ENCODE measurements at regions not wholly inside any gene's neighbourhood (a gene's known extent, or its start where the extent isn't known, plus 50 kb on each side); places are given as distances from the start of the nearest gene placed in this dataset.

DNA sequence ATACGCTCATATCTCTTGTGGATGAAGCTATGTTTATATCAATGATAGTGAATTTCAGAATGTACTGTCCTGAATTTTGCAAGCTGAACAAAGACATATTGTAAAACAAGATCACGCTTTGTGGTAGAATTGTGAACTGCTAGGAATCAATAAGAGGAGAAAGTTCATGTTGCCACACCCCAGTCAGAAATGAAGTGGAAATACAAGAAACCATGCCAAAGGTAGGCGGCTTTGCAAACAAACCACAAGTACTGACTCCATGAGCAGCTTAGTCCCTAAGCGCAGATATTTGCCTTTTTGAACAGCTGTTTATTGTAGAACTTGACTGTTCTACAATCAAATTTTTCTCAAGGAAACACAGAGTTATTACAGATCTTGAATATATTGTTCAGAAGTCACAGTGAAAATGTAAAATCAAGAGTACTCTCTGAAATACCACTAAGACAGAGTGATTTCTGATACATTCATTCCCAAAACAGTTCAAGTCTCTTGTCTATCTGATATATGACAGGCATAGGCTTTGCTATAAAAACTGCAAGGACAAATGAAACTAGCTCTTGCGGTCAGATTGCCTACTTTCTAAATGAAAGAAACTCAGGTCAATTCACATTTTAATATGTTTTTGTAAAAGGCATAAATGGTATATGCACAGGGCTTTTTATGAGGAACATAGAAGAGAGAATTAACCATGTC lies 120.9 kb upstream of the CDH19 start:
- no peak for DNase-seq

DNA sequence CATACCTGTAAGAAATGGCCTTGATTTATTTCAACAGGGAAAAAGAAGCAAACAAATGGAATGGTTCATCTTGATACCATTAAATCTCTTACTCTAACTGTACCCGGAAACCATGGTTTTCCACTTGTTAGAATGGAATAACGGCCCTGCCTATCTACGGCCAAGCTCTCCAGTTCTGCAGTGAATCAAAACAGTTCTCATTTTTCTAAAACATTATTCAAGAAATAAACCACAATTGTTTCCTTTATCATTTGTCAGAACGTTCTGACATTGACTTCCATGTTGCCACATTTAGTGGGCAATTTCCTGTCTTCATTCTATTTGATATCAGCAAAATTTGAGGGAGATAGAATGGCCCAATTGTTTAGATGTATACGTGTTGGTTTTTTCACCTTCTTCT lies 118.8 kb upstream of the CDH19 start:
- DNase-seq: no peak

- DNase-seq: peak; percentile 14
These were observed 104.8 kb upstream of the CDH19 start for GRCh38 chr18:66708646-66709045.

DNA sequence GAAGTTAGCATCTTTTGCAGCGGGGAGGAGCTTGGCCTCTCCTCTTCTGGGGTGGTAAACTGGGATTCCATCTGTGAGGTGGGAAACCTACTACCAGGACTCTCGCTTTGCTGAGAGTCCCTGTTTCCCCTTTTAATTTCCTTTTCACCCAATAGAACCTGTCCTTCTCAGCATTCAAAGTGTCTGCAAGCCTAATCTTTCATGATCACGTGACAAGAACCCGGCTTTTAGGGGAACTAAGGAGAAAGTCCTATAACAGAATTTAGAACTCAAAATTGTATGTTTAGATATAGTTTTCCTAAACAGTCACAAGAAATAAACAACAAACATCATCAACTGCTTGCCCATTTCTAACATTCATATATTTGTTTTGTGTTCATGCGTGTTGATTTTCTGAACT lies 103.6 kb upstream of the CDH19 start:
- DNase-seq: no peak

DNA sequence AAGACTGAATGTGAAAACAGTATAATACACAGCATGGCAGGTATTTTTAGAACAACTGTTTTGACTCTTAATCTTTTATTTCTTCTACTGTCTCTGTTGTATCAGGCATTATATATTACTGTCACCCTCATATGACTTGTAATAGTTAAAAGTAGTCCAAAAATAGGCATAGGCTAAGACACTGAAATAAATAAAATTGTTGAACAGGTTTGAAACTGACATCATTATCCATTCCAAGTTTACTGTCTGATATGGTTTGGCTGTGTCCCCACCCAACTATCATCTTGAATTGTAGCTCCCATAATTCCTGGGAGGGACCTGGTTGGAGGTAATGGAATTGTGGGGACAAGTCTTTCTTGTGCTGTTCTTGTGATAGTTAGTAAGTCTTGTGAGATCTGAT lies 91.4 kb upstream of the CDH19 start:
- no peak for DNase-seq

GRCh38 chr18:66694852-66695251 lies 91.0 kb upstream of the CDH19 start:
- no peak for DNase-seq

- no peak for DNase-seq
These were observed 83.7 kb upstream of the CDH19 start for GRCh38 chr18:66687635-66688034.

DNA sequence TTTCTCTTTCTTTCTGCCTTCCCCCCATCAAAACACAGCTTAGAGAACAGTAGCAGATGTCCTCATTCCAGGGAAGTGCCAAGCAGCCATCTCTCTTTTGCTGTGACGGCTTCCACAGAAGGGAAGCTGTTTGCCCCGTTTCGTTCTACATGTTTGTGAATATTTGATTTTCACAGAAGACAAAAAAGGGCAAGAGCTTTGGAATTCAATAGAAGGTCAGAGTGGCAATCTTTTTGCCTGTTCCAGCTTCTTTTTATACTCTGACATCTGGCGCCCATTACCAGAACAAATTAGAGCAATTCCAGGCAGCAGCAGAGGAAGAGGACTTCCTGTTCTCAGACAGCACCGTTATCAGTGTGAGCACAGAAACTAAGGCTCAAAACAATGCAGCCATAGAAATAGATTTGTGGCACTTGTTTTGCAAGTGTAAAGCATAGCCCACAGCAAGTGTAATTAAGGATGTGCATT lies 79.0 kb upstream of the CDH19 start:
- DNase-seq: peak; percentile 6

GRCh38 chr18:66676699-66677098 lies 72.8 kb upstream of the CDH19 start:
- DNase-seq: no peak

- DNase-seq: no peak
These were observed 70.4 kb upstream of the CDH19 start for GRCh38 chr18:66674286-66674685.

- no peak for DNase-seq
These were observed 64.8 kb upstream of the CDH19 start for GRCh38 chr18:66668706-66669105.

DNA sequence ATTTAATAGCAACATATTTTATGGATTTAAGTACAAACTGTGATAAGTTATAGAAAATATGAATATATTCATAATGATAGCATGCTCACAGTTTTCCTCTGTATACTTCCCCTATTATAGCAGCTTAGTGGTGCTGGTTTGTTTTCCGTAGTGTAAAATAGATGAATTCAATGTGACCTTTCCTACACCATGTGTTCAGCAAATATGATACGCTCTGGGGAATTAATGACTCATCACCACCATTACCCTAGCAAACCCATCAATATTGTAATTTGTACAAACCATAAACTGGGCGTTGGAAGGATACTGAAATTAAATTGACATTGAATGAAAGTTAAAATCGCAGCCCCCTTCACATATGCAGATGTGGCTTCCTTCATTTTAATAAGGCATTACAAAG lies 58.7 kb upstream of the CDH19 start:
- DNase-seq: no peak

DNA sequence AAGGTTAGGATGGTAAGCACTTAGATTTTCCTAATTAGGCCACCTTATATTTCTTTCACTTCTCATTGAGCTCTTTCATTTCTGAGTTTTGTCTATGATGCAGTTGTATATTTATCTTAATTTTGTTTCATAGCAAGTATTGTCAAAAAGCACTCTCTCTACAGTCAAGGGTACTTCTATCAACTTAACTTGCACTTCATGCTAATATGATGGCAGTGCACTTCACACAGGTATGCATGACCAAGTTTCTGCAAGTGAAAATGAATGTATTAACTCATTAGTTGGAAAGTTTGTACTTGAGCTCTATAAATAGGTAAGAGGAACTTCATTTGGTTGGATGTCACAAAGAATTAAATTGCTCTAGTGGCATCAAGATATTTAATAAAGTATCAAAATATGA lies 51.5 kb upstream of the CDH19 start:
- DNase-seq: no peak
